Ectodermal cell (in vitro differentiated cells): ENCODE measurements at regions not wholly inside any gene's neighbourhood (a gene's known extent, or its start where the extent isn't known, plus 50 kb on each side); places are given as distances from the start of the nearest gene placed in this dataset.

Experiments used
- H3K27ac ChIP-seq: 2 replicates; pipeline ENCODE4 v1.7.0; 2013; ENCODE audit warnings: mild to moderate bottlenecking, low read depth, low read length; ENCODE audit not compliant: insufficient read depth, poor library complexity, severe bottlenecking
- H3K27me3 ChIP-seq: 2 replicates; pipeline ENCODE4 v1.7.0; 2013; ENCODE audit warnings: mild to moderate bottlenecking, low read length; ENCODE audit not compliant: insufficient read depth, control insufficient read depth, poor library complexity, severe bottlenecking
- H3K36me3 ChIP-seq: one replicate; pipeline ENCODE4 v1.7.0; 2013; ENCODE audit warnings: low read length; ENCODE audit not compliant: control insufficient read depth, insufficient read depth
- H3K4me1 ChIP-seq: one replicate; pipeline ENCODE4 v1.7.0; 2013; ENCODE audit warnings: low read length; ENCODE audit not compliant: control insufficient read depth, insufficient read depth
- H3K4me3 ChIP-seq: 2 replicates; pipeline ENCODE4 v1.7.0; 2013; ENCODE audit warnings: low read depth, low read length, control low read depth; ENCODE audit not compliant: insufficient read depth
- H3K9me3 ChIP-seq: 2 replicates; pipeline ENCODE4 v1.7.0; 2013; ENCODE audit warnings: mild to moderate bottlenecking, low read length, moderate library complexity; ENCODE audit not compliant: control insufficient read depth
- WGBS, 2 experiments: methylation state at CpG; one replicate each; pipeline ENCODE4 v1.1.7; 2013; ENCODE audit warnings: missing lambda C conversion rate in 2 of 2; 5-methylcytosine and 5-hydroxymethylcytosine counted together

DNA sequence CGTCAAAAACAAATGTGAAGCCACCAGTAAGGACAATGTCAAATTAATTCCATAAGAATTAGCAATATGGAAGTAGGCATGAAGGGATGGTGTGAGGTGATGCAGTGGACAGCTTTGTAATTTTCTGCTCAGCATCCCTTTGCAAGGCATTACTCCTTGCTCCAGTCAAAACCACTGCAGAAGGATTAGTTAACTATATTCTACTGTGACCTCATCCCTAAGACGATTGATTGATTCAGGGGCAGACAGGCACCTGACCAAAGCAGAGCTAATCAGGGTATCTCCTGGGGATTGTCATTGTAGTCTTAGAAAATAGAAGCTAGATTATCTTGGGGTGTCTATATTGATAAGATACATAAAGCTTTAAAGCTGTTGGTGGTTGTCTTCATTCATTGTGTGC, 98.7 kb downstream of the NMUR2 start:
- Histone ChIP-seq H3K27ac (no peak overlapping the region), H3K4me1 (peaks cover 22% of the 10 kb centered on the region), H3K27me3 (no peaks in the 10 kb centered on the region), H3K36me3 (no peaks in the 10 kb centered on the region), H3K9me3 (no peaks in the 10 kb centered on the region), H3K4me3 (no peak overlapping the region)
- WGBS, 2 experiments, result 63 to 71% methylated on average over 2 of the region's 2 CpGs

- H3K4me3 ChIP-seq, result no peak overlapping the region
- H3K36me3 ChIP-seq, result no peaks in the 10 kb centered on the region
- no peaks in the 10 kb centered on the region for H3K9me3 ChIP-seq
- peaks cover 14% of the 10 kb centered on the region for H3K4me1 ChIP-seq
- 68 to 80% methylated on average over 3 of the region's 3 CpGs for WGBS, 2 experiments
- no peaks in the 10 kb centered on the region for H3K27me3 ChIP-seq
- H3K27ac ChIP-seq, result no peak overlapping the region
These were observed 99.6 kb downstream of the NMUR2 start for GRCh38 chr5:152305525-152305924.

DNA sequence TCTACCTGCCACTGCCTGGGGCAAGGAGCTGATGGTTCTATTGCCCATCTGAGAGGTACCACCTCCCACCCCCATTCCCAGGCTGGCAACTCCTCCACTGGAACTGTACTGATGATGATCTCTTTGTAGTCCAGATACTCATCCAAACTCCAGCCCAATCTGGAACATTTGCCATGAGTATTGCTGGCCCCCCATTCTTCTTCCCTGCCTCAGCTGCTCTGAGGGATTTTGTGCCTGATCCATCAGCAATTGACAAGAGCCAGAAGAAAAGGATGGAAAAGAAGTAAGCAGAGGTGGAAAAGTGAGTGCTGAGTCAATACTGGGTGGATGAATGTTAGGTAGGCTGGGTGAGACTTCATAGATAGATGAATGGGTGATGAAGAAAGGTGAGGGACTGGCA, 101.2 kb downstream of the NMUR2 start:
- Histone ChIP-seq H3K9me3 (no peaks in the 10 kb centered on the region), H3K36me3 (no peaks in the 10 kb centered on the region), H3K27me3 (no peaks in the 10 kb centered on the region), H3K4me3 (no peak overlapping the region), H3K4me1 (peaks cover 7% of the 10 kb centered on the region), H3K27ac (no peak overlapping the region)

- no peak overlapping the region for H3K4me3 ChIP-seq
- no peaks in the 10 kb centered on the region for H3K36me3 ChIP-seq
- no peaks in the 10 kb centered on the region for H3K4me1 ChIP-seq
- H3K27me3 ChIP-seq, result no peaks in the 10 kb centered on the region
- H3K27ac ChIP-seq, result no peak overlapping the region
- no peaks in the 10 kb centered on the region for H3K9me3 ChIP-seq
These were observed 107.2 kb downstream of the NMUR2 start for GRCh38 chr5:152297866-152298265.

DNA sequence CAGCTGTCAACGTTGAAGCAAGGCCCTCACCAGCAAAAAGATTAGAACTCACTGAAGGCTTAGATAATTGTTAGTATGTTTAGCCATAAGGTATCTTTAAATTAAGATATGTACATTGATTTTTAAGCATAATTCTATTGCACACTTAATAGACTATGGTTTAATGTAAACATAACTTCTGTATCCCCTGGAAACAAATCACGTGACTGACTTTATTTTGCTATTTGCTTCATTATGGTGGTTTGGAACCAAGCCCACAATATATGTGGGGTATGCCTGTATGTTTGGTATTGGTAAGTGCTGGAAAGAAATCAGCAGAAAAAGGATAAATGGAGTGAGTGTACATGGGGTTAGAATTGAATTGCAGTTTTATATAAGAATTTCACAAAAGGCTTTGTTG, 111.9 kb downstream of the NMUR2 start:
- H3K36me3 ChIP-seq, result no peaks in the 10 kb centered on the region
- no peaks in the 10 kb centered on the region for H3K9me3 ChIP-seq
- WGBS, 2 experiments, result 92 to 100% methylated on average over 1 to 2 of the region's 2 CpGs
- H3K4me3 ChIP-seq, result no peak overlapping the region
- no peaks in the 10 kb centered on the region for H3K27me3 ChIP-seq
- no peaks in the 10 kb centered on the region for H3K4me1 ChIP-seq
- H3K27ac ChIP-seq, result no peak overlapping the region

- no peaks in the 10 kb centered on the region for H3K27me3 ChIP-seq
- 95 to 96% methylated on average over 5 of the region's 5 CpGs for WGBS, 2 experiments
- H3K4me1 ChIP-seq, result no peaks in the 10 kb centered on the region
These were observed 114.9 kb downstream of the NMUR2 start for GRCh38 chr5:152290181-152290580.

GRCh38 chr5:152288917-152289595, 116.0 kb downstream of the NMUR2 start:
- Histone ChIP-seq H3K4me1 (no peaks in the 10 kb centered on the region), H3K4me3 (no peak overlapping the region), H3K27ac (no peak overlapping the region), H3K36me3 (no peaks in the 10 kb centered on the region), H3K9me3 (no peaks in the 10 kb centered on the region), H3K27me3 (no peaks in the 10 kb centered on the region)
- 91 to 97% methylated on average over 3 of the region's 3 CpGs for WGBS, 2 experiments

More at GRCh38 chr5:152290181-152290580, 114.9 kb downstream of the NMUR2 start:
- no peak overlapping the region for H3K27ac ChIP-seq
- H3K36me3 ChIP-seq, result no peaks in the 10 kb centered on the region
- no peaks in the 10 kb centered on the region for H3K9me3 ChIP-seq
- H3K4me3 ChIP-seq, result no peak overlapping the region

DNA sequence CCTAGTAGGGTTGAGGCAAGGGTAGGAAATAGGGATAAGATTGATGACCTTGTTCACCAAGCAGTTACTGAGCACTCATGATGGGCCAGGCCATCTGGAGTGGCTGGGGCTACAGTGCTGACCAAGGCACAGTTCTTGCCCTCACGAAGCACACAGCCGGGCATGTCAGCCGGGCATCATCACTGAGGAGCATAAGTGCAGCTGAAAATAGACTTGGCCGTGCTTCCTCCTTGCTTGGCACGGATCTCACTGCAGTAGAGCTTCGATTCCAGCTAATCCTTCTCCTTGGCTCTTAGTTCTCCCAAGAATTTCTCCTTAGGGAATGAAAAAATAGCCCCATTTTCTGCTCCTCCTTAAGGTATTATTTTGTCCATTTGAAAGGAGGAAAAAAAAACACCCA, 116.6 kb downstream of the NMUR2 start:
- no peaks in the 10 kb centered on the region for H3K4me1 ChIP-seq
- H3K27ac ChIP-seq, result no peak overlapping the region
- WGBS, 2 experiments, result 95% methylated on average over 6 of the region's 6 CpGs
- H3K36me3 ChIP-seq, result no peaks in the 10 kb centered on the region
- H3K4me3 ChIP-seq, result no peak overlapping the region
- no peaks in the 10 kb centered on the region for H3K9me3 ChIP-seq
- H3K27me3 ChIP-seq, result no peaks in the 10 kb centered on the region

- WGBS, 2 experiments, result 86% methylated on average over 3 of the region's 3 CpGs
- no peak overlapping the region for H3K4me3 ChIP-seq
- no peaks in the 10 kb centered on the region for H3K9me3 ChIP-seq
- no peaks in the 10 kb centered on the region for H3K36me3 ChIP-seq
- H3K4me1 ChIP-seq, result no peaks in the 10 kb centered on the region
- no peak overlapping the region for H3K27ac ChIP-seq
- no peaks in the 10 kb centered on the region for H3K27me3 ChIP-seq
These were observed 119.3 kb downstream of the NMUR2 start for GRCh38 chr5:152285764-152286163.

DNA sequence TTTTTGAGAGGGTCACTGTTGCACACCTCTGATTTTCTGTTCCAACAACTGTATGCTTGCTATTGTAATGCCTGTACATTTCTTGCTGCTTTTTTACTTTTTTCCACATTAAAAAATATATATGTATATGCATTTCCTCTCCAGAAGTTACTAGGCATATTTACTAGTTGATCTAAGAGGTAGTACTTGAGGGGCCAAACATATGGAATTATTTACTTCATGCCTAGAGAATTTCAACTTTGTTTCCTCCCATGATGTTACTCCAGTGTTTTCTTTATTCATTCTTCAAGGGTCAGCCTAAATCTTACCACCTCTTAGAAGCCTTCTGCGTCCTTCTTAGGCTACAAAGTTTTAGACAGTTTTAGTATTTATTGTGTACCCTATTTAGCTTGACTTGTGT, 122.7 kb downstream of the NMUR2 start:
- H3K9me3 ChIP-seq, result no peaks in the 10 kb centered on the region
- no CpG with 5 or more reads among the region's 1 CpG for WGBS, 2 experiments
- H3K27ac ChIP-seq, result no peak overlapping the region
- H3K4me1 ChIP-seq, result no peaks in the 10 kb centered on the region
- H3K4me3 ChIP-seq, result no peak overlapping the region
- H3K27me3 ChIP-seq, result no peaks in the 10 kb centered on the region
- no peaks in the 10 kb centered on the region for H3K36me3 ChIP-seq

DNA sequence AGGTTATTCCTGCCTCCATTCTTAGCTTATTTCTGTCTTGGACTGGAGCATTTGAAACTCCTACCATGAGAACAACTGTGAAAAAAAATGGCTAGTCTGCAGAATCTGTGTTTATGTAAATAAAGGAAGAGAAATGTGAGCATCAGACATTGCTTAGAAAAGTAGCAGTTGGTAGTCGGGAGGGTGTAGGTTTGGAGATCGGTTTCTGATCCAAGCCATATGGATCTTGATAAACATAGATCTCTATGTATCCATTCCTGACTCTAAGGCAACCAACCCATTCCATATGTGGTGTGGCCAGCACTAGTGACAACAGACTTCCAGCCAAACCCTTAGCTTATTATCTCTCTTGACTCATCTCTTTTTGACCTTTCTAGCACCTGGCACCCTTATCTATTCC, 127.1 kb downstream of the NMUR2 start:
- no peaks in the 10 kb centered on the region for H3K9me3 ChIP-seq
- no peak overlapping the region for H3K4me3 ChIP-seq
- H3K36me3 ChIP-seq, result no peaks in the 10 kb centered on the region
- WGBS, 2 experiments, result 95 to 100% methylated on average over 2 of the region's 2 CpGs
- H3K4me1 ChIP-seq, result no peaks in the 10 kb centered on the region
- H3K27ac ChIP-seq, result no peak overlapping the region
- no peaks in the 10 kb centered on the region for H3K27me3 ChIP-seq
